Astrocyte of the spinal cord (primary cell): ENCODE measurements at regions not wholly inside any gene's neighbourhood (a gene's known extent, or its start where the extent isn't known, plus 50 kb on each side); places are given as distances from the start of the nearest gene placed in this dataset.

ENCODE experiments used
- DNase-seq: peaks from one replicate; pipeline ENCODE4 v3.0.0; 2011; ENCODE audit warnings: low read depth, low spot score
- H3K4me3 ChIP-seq: 2 replicates; pipeline ENCODE4 v1.5.1; 2011; ENCODE audit warnings: low read depth, mild to moderate bottlenecking, low read length, moderate library complexity
- CTCF ChIP-seq: IDR thresholded peaks from 2 replicates; pipeline ENCODE4 v1.5.1; 2012; ENCODE audit warnings: low read depth, mild to moderate bottlenecking, low read length, inconsistent platforms
- in situ Hi-C: cut with HindIII; loops from 2 replicates; pipeline ENCODE4 v1.10.0; 2017; ENCODE audit warnings: low sequenced_read_pairs

DNA sequence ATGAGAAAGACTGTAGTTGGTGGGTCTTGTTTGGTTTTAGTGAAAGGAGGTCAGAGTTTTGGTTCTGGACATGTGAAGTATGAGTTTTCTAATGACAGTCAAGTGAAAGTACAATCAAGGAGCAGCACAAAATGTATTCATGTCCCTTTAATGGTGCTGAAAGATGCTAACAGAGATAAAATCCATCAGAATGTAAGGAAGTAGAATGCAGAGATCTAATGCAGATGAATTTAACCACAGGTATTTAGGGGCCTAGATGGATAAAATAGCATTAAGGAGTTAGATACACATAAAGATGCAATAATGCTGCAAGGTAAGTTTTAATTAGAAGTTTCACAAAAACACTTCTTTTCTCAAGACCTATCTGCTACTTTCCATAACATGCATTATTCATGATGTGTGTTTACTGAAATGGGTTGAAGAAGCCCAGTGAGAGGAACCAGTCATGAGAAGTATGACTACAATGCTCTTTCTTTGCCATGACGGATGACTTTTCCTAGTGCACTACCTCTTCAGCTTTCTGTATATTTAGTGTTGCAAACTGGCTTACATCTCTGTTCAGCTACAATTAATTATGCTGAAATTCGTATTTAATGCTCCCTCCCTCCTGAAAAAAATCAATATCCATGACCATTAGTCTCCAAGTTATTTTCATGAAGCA, 222.9 kb upstream of the HTR2A start:
- DNase-seq: no peak
- H3K4me3 ChIP-seq: no peak overlapping the region
- no peak for TF ChIP-seq CTCF
- in situ Hi-C loops: no loop called here

GRCh38 chr13:47117268-47117667, 220.4 kb upstream of the HTR2A start:
- DNase-seq: peak; percentile 85
- in situ Hi-C loops: no loop called here
- no peak for TF ChIP-seq CTCF
- no peak overlapping the region for H3K4me3 ChIP-seq

- H3K4me3 ChIP-seq: no peak overlapping the region
- no peak for TF ChIP-seq CTCF
- in situ Hi-C loops: no loop called here
- peak; percentile 72 for DNase-seq
Measured at GRCh38 chr13:47114030-47114429, 217.2 kb upstream of the HTR2A start.

GRCh38 chr13:47112903-47113299, 216.0 kb upstream of the HTR2A start:
- H3K4me3 ChIP-seq: no peak overlapping the region
- no peak for DNase-seq
- no peak for TF ChIP-seq CTCF

GRCh38 chr13:47112205-47112902, 215.5 kb upstream of the HTR2A start:
- in situ Hi-C loops: no loop called here
- TF ChIP-seq CTCF: no peak

More at GRCh38 chr13:47112903-47113299, 216.0 kb upstream of the HTR2A start:
- in situ Hi-C loops: no loop called here

DNA sequence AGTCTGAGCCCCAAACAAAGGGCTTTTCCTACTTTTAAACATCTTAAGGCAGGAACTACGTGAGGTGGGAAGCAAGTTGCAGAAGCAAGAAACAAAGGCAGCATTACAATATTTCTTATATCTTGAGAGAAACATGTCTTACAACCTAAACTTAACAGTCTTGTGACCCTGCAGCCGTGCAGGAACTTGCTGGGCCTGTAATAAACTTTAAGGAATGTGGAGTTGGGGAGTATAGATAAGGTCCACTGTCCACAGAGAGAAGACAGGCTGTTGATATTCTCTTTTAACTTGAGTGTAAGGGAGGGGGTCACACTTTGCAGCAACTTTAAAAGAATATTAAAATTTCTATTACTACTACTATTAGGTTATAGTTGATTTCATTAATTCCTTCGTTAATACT, 214.6 kb upstream of the HTR2A start:
- in situ Hi-C loops: no loop called here
- DNase-seq: no peak
- H3K4me3 ChIP-seq: no peak overlapping the region
- no peak for TF ChIP-seq CTCF

More at GRCh38 chr13:47112205-47112902, 215.5 kb upstream of the HTR2A start:
- H3K4me3 ChIP-seq: no peak overlapping the region
- peak; percentile 13 for DNase-seq
